ENCODE measurements at regions not wholly inside any gene's neighbourhood (a gene's known extent, or its start where the extent isn't known, plus 50 kb on each side); places are given as distances from the start of the nearest gene placed in this dataset.

- no peaks in the 10 kb centered on the region for H3K36me3 Mint-ChIP-seq (ENCODE audit: low read depth, unreplicated experiment)
- DNase-seq (ENCODE audit: low spot score), result no peak
- no peak overlapping the region for H3K4me3 Mint-ChIP-seq (ENCODE audit: unreplicated experiment)
- no peaks in the 10 kb centered on the region for H3K9me3 Mint-ChIP-seq (ENCODE audit: unreplicated experiment)
- TF ChIP-seq CTCF (IDR thresholded peaks at IDR 0.05; ENCODE audit: unreplicated experiment), result no peak
- no peaks in the 10 kb centered on the region for H3K4me1 Mint-ChIP-seq (ENCODE audit: unreplicated experiment)
- H3K27ac Mint-ChIP-seq (ENCODE audit: unreplicated experiment), result no peak overlapping the region
- H3K27me3 Mint-ChIP-seq (ENCODE audit: unreplicated experiment), result no peaks in the 10 kb centered on the region
These were observed 636.9 kb downstream of the MMUT start for GRCh38 chr6:48826152-48826515.

GRCh38 chr6:48825501-48826151 is 637.4 kb downstream of the MMUT start:
- Mint-ChIP-seq H3K27me3 (ENCODE audit: unreplicated experiment) (no peaks in the 10 kb centered on the region), H3K27ac (ENCODE audit: unreplicated experiment) (no peak overlapping the region), H3K4me3 (ENCODE audit: unreplicated experiment) (no peak overlapping the region), H3K36me3 (ENCODE audit: low read depth, unreplicated experiment) (no peaks in the 10 kb centered on the region), H3K4me1 (ENCODE audit: unreplicated experiment) (no peaks in the 10 kb centered on the region), H3K9me3 (ENCODE audit: unreplicated experiment) (no peaks in the 10 kb centered on the region)
- no peak for DNase-seq (ENCODE audit: low spot score)
- no peak for TF ChIP-seq CTCF (IDR thresholded peaks at IDR 0.05; ENCODE audit: unreplicated experiment)

- no peak for DNase-seq (ENCODE audit: low spot score)
- Mint-ChIP-seq H3K9me3 (ENCODE audit: unreplicated experiment) (no peaks in the 10 kb centered on the region), H3K36me3 (ENCODE audit: low read depth, unreplicated experiment) (no peaks in the 10 kb centered on the region), H3K27ac (ENCODE audit: unreplicated experiment) (no peak overlapping the region), H3K4me1 (ENCODE audit: unreplicated experiment) (no peaks in the 10 kb centered on the region), H3K4me3 (ENCODE audit: unreplicated experiment) (no peak overlapping the region), H3K27me3 (ENCODE audit: unreplicated experiment) (no peaks in the 10 kb centered on the region)
- TF ChIP-seq CTCF (IDR thresholded peaks at IDR 0.05; ENCODE audit: unreplicated experiment), result no peak
These were observed 645.0 kb downstream of the MMUT start for GRCh38 chr6:48818052-48818412.

GRCh38 chr6:48817333-48818051 is 645.6 kb downstream of the MMUT start:
- Mint-ChIP-seq H3K9me3 (ENCODE audit: unreplicated experiment) (no peaks in the 10 kb centered on the region), H3K27ac (ENCODE audit: unreplicated experiment) (no peak overlapping the region)
- TF ChIP-seq CTCF (IDR thresholded peaks at IDR 0.05; ENCODE audit: unreplicated experiment), result no peak

GRCh38 chr6:48814957-48815356 is 648.1 kb downstream of the MMUT start:
- no peak overlapping the region for H3K27ac Mint-ChIP-seq (ENCODE audit: unreplicated experiment)
- no peaks in the 10 kb centered on the region for H3K36me3 Mint-ChIP-seq (ENCODE audit: low read depth, unreplicated experiment)

More at GRCh38 chr6:48817333-48818051, 645.6 kb downstream of the MMUT start:
- Mint-ChIP-seq H3K4me1 (ENCODE audit: unreplicated experiment) (no peaks in the 10 kb centered on the region), H3K27me3 (ENCODE audit: unreplicated experiment) (no peaks in the 10 kb centered on the region), H3K36me3 (ENCODE audit: low read depth, unreplicated experiment) (no peaks in the 10 kb centered on the region), H3K4me3 (ENCODE audit: unreplicated experiment) (no peak overlapping the region)
- DNase-seq (ENCODE audit: low spot score), result no peak

More at GRCh38 chr6:48814957-48815356, 648.1 kb downstream of the MMUT start:
- TF ChIP-seq CTCF (IDR thresholded peaks at IDR 0.05; ENCODE audit: unreplicated experiment), result no peak
- Mint-ChIP-seq H3K9me3 (ENCODE audit: unreplicated experiment) (no peaks in the 10 kb centered on the region), H3K27me3 (ENCODE audit: unreplicated experiment) (no peaks in the 10 kb centered on the region), H3K4me1 (ENCODE audit: unreplicated experiment) (no peaks in the 10 kb centered on the region), H3K4me3 (ENCODE audit: unreplicated experiment) (no peak overlapping the region)
- no peak for DNase-seq (ENCODE audit: low spot score)
